T-helper 2 cell treated with Interferon-gamma antibody and Interleukin-4, amounts not matched to agents 5 μg/mL and 100 μg/mL, for 36 hours (primary cell): ENCODE measurements at regions not wholly inside any gene's neighbourhood (a gene's known extent, or its start where the extent isn't known, plus 50 kb on each side); places are given as distances from the start of the nearest gene placed in this dataset.
A peak's percentile ranks its signal among the peaks of the same experiment; 100 is the strongest.
"Not testable (repeated sequence)": the region's sequence is repeated elsewhere in the genome, so short reads cannot be mapped to it uniquely, and the experiment has no call there.

Experiments
- DNase-seq: peaks from one replicate; pipeline ENCODE4 v3.0.0; 2021; ENCODE audit warnings: low spot score
- H3K27ac Mint-ChIP-seq: one replicate; pipeline ENCODE4 v1.8.0; 2021; ENCODE audit warnings: mild to moderate bottlenecking, mixed read lengths
- H3K27me3 Mint-ChIP-seq: one replicate; pipeline ENCODE4 v1.8.0; 2021; ENCODE audit warnings: low read depth, mixed read lengths
- H3K36me3 Mint-ChIP-seq: one replicate; pipeline ENCODE4 v1.8.0; 2021; ENCODE audit warnings: low read depth, mixed read lengths
- H3K4me1 Mint-ChIP-seq: one replicate; pipeline ENCODE4 v1.8.0; 2021; ENCODE audit warnings: low read depth, mixed read lengths
- H3K4me3 Mint-ChIP-seq: one replicate; pipeline ENCODE4 v1.8.0; 2022; ENCODE audit warnings: mild to moderate bottlenecking, moderate library complexity, mixed read lengths
- H3K9me3 Mint-ChIP-seq: one replicate; pipeline ENCODE4 v1.8.0; 2021; ENCODE audit warnings: mixed read lengths

DNA sequence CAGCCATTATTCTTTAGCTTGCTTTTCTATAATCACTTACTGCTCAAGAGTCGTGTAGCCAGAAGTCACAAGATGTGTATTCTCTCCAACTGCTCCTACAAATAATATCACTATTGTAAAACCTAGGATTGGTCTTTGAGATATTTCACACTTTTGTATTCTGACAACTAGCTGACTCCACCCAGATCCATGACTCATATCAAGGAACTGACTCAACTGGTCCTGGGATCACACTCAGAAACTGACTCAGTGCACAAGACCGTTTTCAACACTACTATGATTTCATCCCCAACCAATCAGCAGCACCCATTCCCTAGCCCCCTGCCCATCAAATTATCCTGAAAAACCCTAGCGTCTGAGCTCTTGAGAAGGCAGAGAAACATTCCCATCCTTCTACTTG lies 56.5 kb upstream of the ORC5 start:
- Mint-ChIP-seq H3K4me1 (no peaks in the 10 kb centered on the region), H3K4me3 (no peak overlapping the region), H3K36me3 (no peaks in the 10 kb centered on the region), H3K27me3 (peaks cover 10% of the 10 kb centered on the region), H3K27ac (no peak overlapping the region), H3K9me3 (peaks cover 6% of the 10 kb centered on the region)
- no peak for DNase-seq

- H3K36me3 Mint-ChIP-seq = no peaks in the 10 kb centered on the region
- H3K27ac Mint-ChIP-seq = no peak overlapping the region
- H3K4me1 Mint-ChIP-seq = no peaks in the 10 kb centered on the region
- peaks cover 6% of the 10 kb centered on the region for H3K9me3 Mint-ChIP-seq
- no peak overlapping the region for H3K4me3 Mint-ChIP-seq
- DNase-seq = no peak
- peaks cover 15% of the 10 kb centered on the region for H3K27me3 Mint-ChIP-seq
Observed at GRCh38 chr7:104267701-104268368, 60.0 kb upstream of the ORC5 start.

GRCh38 chr7:104271948-104272347 lies 56.5 kb upstream of the LHFPL3 start:
- no peaks in the 10 kb centered on the region for H3K9me3 Mint-ChIP-seq
- no peaks in the 10 kb centered on the region for H3K36me3 Mint-ChIP-seq
- H3K4me3 Mint-ChIP-seq = no peak overlapping the region
- H3K4me1 Mint-ChIP-seq = no peaks in the 10 kb centered on the region
- no peak for DNase-seq
- H3K27ac Mint-ChIP-seq = no peak overlapping the region
- H3K27me3 Mint-ChIP-seq = peaks cover 4% of the 10 kb centered on the region

GRCh38 chr7:104272767-104273384 lies 55.5 kb upstream of the LHFPL3 start:
- Mint-ChIP-seq H3K9me3 (no peaks in the 10 kb centered on the region), H3K4me3 (no peak overlapping the region), H3K36me3 (no peaks in the 10 kb centered on the region), H3K4me1 (no peaks in the 10 kb centered on the region), H3K27ac (no peak overlapping the region), H3K27me3 (peaks cover 4% of the 10 kb centered on the region)
- no peak for DNase-seq

DNA sequence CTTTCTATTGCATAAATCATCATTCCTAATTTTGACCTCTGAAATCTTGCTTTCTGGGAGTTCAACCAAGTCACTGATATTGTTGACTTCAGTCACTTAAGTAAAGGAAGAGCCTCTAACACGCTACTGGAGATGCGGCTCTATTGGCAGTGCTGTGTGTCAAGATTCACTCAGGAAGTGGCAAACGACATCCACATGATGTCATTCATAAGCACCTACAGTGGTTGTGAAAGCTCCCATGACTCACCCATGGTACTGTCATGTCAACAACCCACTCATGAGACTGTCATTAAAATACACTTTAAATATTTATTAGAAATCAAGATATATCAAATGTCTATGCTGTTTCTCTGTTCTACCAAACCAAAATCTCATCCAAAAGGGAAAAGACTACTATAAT lies 52.5 kb upstream of the LHFPL3 start:
- peak; percentile 7 for DNase-seq
- no peak overlapping the region for H3K4me3 Mint-ChIP-seq
- H3K4me1 Mint-ChIP-seq = no peaks in the 10 kb centered on the region
- no peaks in the 10 kb centered on the region for H3K36me3 Mint-ChIP-seq
- no peaks in the 10 kb centered on the region for H3K27me3 Mint-ChIP-seq
- H3K9me3 Mint-ChIP-seq = no peaks in the 10 kb centered on the region
- no peak overlapping the region for H3K27ac Mint-ChIP-seq

DNA sequence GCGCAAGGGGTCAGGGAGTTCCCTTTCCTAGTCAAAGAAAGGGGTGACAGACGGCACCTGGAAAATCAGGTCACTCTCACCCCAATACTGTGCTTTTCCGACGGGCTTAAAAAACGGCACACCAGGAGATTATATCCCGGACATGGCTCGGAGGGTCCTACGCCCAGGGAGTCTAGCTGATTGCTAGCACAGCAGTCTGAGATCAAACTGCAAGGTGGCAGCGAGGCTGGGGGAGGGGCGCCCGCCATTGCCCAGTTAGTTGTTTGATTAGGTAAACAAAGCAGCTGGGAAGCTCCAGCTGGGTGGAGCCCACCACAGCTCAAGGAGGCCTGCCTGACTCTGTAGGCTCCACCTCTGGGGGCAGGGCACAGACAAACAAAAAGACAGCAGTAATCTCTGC lies 51.7 kb upstream of the LHFPL3 start:
- not testable (repeated sequence) for H3K27ac Mint-ChIP-seq, H3K4me3 Mint-ChIP-seq, H3K4me1 Mint-ChIP-seq, DNase-seq, H3K27me3 Mint-ChIP-seq, H3K36me3 Mint-ChIP-seq, H3K9me3 Mint-ChIP-seq
